ENCODE measurements at regions not wholly inside any gene's neighbourhood (a gene's known extent, or its start where the extent isn't known, plus 50 kb on each side); places are given as distances from the start of the nearest gene placed in this dataset.

- TF ChIP-seq REST (IDR thresholded peaks at IDR 0.05; ENCODE audit: borderline replicate concordance) (0 out of 2 replicates have a peak, but pooled peaks have one; percentile 11), REST (CRISPR knock-in tag; IDR thresholded peaks at IDR 0.05; ENCODE audit: low read depth) (no peak), CHD1 (IDR thresholded peaks at IDR 0.05; ENCODE audit: low read length) (peak; percentile 82), TAF9B (IDR thresholded peaks at IDR 0.05; ENCODE audit: partially characterized antibody) (peak; percentile 16), SMARCC2 (IDR thresholded peaks at IDR 0.05; ENCODE audit: low read depth) (0 out of 2 replicates have a peak, but pooled peaks have one; percentile 15)
These were observed 592.6 kb upstream of the ADGRB3 start (continued) for GRCh38 chr6:68042339-68043121.

Measured in K562 (cell line).